ENCODE measurements at regions not wholly inside any gene's neighbourhood (a gene's known extent, or its start where the extent isn't known, plus 50 kb on each side); places are given as distances from the start of the nearest gene placed in this dataset.
"Not testable (repeated sequence)": the region's sequence is repeated elsewhere in the genome, so short reads cannot be mapped to it uniquely, and the experiment has no call there.

- TF ChIP-seq POLR2A, CTCF (IDR thresholded peaks at IDR 0.05): not testable (repeated sequence)
These were observed 125.9 kb downstream of the RTP4 start for GRCh38 chr3:187494056-187494455.

All from body of pancreas (tissue), 4 donors.